HG02798 (cell line): ENCODE measurements at regions not wholly inside any gene's neighbourhood (a gene's known extent, or its start where the extent isn't known, plus 50 kb on each side); places are given as distances from the start of the nearest gene placed in this dataset.
"Not testable (repeated sequence)": the region's sequence is repeated elsewhere in the genome, so short reads cannot be mapped to it uniquely, and the experiment has no call there.

ENCODE experiments used
- ATAC-seq: cut with Tn5 transposase; IDR thresholded peaks from one replicate; pipeline ENCODE4 v1.9.1; 2021; ENCODE audit warnings: mild to moderate bottlenecking; ENCODE audit not compliant: unreplicated experiment, poor library complexity

- no peak for ATAC-seq
Observed at GRCh38 chr13:89474432-89474831, 1803.3 kb downstream of the SLITRK5 start.

GRCh38 chr13:89486065-89486464, 1814.9 kb downstream of the SLITRK5 start:
- no peak for ATAC-seq

DNA sequence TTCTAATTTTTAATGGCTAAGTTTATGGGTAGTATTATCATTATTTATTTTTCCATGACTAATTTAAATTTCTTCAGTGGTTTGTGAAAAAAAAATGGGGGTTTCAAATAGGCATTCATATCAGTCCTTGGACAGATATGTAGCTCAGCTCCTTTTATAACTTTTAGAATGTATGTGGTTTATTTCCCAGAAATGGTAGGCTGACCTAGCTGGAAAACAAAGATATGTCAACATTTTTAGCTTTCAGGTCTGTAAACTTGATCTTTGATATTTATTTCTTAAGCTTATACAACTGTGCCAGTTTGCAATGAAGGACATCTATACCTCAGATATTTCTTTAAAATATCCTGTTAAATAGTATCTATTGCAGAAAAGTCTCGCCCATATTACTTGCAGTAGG, 1815.5 kb downstream of the SLITRK5 start:
- ATAC-seq: no peak

GRCh38 chr13:89490661-89491060, 1819.5 kb downstream of the SLITRK5 start:
- no peak for ATAC-seq

GRCh38 chr13:89496478-89496877, 1825.3 kb downstream of the SLITRK5 start:
- ATAC-seq: no peak

DNA sequence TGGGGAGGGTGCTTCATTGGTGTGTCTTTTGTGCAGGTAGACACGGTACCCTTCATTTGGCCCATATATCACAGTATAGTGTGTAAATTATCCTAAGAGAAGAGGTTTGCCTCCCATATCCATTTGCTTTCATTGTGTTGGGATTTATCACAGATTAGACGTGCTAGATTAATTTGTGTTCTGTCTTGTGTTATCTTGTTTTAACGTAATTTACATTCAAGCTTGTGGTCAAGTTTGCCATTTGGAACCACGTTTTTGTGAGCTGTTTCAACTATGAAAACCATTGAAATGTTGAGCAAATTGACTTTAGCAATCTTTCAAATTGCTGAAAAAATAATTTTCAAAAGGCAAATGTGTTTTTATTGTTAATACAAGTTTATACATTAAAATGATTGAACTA, 1826.5 kb downstream of the SLITRK5 start:
- no peak for ATAC-seq

- ATAC-seq: no peak
Observed at GRCh38 chr13:89502286-89502685, 1831.1 kb downstream of the SLITRK5 start.

DNA sequence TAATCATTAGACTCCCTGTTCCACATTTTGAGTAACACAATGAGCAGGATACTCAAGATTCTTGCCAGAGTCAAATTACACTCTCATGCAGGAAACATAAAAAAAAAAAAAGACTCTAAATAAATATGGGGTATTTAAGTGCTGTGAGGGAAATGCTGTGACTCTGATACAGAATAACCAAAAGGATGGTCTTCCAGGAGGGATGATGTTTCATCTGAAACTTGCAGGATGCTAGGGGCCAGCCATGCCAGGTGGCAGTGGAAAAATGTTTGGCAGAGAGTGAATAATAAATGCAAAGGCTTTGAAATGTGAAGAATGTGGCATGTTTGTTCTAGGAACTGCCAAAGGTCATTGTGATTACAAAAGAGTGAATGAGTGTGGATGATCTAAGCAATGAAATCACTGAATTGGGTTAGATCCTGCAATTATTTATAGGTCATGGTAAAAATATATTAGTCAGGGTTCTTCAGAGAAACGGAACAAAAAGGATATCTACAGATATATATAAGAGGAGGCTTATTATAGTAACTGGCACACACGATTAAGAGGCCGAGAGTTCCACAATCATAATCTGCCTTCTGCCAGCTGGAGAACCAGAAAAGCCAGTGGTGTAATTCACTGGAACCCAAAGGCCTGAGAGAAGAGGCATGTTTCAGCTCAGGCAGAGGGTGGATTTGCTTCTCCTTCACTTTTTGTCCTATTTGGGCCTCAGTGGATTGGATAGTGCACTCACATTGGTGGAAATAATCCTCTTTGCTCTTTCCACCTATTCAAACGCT, 1832.8 kb upstream of the MIR17HG start:
- ATAC-seq: no peak

GRCh38 chr13:89515948-89516347, 1831.5 kb upstream of the MIR17HG start:
- ATAC-seq: no peak

- no peak for ATAC-seq
Observed at GRCh38 chr13:89518289-89519077, 1829.0 kb upstream of the MIR17HG start.

DNA sequence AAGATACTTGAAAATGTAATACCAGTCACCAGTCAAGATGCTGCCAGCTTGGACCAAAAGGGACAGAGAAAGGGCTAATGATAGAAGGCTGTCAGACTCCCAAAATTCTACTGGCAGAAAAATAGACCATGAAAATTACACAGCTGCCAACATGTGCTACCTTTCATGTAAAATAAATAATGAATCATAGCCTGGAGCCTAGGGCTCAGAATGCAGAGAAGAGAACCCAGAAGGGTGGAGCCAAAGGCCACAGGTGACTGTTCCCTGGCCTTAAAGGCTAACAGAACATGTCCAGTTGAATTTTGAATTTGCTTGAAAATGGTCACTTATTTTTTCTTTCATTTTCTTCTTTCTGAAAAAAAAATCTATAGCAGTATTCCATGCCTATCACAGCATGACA, 1827.0 kb upstream of the MIR17HG start:
- no peak for ATAC-seq

DNA sequence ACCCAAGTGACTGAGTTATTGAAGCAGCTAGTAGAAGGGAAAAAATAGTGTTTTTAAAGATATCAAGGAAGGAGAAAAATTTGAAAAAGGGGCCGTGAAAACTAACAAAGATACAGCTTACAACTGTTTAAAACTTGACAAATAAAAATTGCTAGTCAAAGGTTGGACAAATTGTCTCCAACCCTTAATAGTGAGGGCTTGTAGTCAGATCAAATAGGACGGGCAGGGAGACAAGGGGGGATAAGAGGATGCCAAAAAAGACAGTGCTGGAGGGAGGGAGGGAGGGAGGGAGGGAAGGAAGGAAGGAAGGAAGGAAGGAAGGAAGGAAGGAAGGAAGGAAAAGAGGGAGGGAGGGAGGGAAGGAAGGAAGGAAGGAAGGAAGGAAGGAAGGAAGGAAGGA, 1825.8 kb upstream of the MIR17HG start:
- not testable (repeated sequence) for ATAC-seq

DNA sequence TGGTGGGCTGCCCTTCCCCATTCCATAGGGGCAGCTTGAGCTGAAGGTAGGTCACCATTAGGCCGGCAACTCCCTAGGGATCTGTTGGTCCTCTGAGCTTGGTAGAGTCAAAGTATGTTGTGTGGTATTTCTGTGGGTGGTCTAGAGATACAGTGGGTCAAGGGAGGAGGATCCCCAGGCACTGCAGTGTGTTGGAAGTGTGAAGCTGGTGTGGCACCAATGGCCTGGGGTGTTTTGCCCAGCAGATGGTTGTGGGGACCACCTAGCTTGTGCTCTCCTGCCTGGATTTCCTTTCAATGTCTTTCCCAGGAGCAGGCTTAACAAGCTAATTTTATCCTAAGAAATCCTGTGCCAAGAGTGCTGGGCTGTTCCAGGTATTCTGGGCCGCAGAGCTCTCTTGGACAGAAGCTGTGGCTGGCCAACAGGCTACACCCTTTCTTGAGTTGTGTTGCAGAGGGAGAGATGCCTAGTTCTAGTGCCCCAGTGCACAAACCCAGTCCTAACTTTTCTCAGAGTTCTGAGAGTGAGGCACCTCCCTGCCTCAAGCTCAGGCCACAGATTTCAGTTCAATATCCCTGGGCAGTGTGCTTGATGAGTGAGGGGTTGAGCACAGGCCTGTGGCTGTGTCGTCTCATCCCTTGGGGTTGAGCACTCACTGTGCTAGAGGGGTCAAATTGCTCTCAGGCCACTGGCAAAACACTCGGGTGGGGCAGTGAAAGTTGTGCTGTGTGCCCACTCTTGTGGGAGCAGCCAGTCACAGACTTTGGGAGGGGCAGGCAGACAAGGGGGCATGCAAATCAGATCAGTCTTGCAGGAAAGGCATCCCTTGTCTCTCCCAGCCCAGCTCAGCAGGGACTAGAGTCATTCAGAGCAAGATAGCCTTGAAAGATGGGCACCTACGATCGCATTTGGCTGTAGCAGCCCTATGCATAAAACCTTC, 1806.1 kb upstream of the MIR17HG start:
- ATAC-seq: no peak

DNA sequence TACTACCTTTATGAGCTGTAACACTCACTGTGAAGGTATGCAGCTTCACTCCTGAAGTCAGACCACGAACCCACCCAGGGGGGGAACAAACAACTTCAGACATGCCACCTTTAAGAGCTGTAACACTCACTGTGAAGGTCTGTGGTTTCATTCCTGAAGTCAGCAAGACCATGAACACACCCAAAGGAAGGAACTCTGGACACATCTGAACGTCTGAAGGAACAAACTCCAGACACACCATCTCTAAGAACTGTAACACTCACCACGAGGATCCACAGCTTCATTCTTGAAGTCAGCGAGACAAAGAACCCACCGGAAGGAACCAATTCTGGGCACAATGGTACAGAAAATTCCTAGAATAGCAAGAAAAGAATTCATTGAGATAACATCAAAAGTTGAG, 1796.5 kb upstream of the MIR17HG start:
- ATAC-seq: no peak

GRCh38 chr13:89554801-89555200, 1792.7 kb upstream of the MIR17HG start:
- ATAC-seq: no peak

DNA sequence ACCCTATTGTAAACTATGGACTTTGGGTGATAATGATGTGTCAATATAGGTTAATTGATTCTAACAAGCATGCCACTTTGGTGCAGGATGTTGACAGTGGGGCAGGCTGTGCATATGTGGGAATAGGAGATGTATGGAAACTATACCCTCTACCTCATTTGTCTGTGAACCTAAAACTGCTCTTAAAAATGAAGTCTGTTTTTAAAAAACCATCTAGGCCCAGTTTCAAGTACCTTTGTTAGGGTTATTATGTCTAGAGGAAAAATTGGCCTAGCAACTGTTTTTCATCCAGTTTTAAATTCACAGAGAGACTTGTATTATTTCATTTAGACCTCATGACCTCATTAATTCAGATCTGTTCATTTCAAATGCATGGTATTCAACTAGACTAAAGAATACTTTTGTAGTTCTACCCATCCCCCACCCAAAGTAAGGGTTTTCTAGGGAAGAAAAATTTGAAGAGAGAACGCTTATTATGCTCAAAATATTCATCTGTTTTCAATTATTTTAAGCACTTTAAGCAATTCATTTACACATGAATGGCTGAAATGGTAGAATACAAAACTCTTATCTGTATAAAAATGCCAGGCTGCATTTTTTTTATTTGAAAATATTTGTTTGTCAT, 1781.9 kb upstream of the MIR17HG start:
- no peak for ATAC-seq

- ATAC-seq: no peak
Observed at GRCh38 chr13:89567025-89567424, 1780.5 kb upstream of the MIR17HG start.

DNA sequence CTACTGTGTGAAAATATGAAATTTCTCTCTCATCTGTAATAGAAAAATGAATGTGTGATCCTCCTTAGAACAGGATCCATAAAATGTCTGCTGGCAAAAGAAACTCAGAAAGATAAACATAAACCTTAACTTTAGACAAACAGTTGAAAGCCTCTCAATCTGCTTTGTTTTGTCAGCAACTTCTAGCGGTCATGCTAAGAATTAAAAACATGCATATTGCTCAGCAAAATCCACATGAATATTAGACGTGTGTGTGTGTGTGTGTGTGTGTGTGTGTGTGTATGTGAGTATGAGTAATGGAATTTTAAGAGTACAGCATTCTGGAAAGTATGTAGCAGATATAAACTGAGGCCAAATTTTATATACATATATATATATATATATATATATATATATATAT, 1779.2 kb upstream of the MIR17HG start:
- no peak for ATAC-seq

DNA sequence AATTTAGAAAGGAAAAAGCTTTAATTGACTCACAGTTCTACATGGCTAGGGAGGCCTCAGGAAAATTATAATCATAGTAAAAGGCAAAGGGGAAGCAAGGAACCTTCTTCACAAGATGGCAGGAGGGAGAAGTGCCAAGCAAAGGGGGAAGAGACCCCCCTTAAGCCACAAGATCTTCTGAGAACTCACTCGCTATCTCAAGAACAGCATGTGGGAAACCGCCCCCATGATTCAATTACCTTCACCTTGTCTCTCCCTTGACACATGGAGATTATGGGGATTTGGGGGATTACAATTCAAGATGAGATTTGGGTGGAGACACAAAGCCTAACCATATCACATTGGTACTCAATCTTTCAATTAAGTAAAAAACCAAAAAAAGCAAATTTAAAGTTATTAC, 1778.7 kb upstream of the MIR17HG start:
- ATAC-seq: no peak

GRCh38 chr13:89571676-89572075, 1775.8 kb upstream of the MIR17HG start:
- ATAC-seq: no peak
